GM04504 (cell line): ENCODE measurements at regions not wholly inside any gene's neighbourhood (a gene's known extent, or its start where the extent isn't known, plus 50 kb on each side); places are given as distances from the start of the nearest gene placed in this dataset.

Experiments
- DNase-seq: peaks from one replicate; pipeline ENCODE4 v3.0.0-alpha.2; 2012; ENCODE audit warnings: low read depth

DNA sequence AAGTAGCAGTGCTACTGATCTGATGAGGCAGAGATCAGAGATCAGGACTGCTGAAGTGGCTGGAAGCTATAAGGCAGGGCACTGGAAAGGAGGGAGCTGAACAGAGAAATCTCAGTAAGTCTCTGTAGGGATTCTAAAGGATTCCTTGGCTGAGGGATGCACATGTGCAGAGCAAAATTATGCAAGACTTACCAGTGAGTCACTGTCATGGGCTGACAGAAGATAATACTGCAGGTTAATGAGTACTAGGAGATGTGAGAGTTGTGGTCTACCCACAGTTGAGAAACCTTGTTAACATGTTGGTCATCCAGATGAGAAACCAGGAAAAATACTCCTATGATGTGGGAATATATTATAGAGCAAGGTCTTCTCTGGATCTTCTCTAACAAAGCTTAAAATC is 378.1 kb downstream of the HAPSTR1 start:
- no peak for DNase-seq

DNA sequence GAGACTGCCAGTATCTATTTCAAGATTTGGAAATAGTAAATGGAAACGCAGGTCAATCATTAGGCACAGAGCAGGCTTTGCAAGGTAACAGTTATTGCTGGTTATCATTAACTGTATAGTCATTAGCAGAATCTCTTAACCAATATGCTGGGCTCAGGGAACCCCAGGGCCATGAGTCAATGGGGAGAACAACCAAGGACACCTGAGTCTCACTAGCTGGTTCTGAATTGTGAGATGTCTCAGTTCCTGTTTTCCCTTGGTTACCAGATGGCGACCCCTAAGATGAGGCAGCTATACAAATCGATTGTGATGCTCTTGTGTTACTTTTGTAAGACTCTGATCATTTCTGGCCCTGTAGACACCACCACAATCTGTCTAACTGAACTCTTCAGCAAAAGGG is 385.3 kb downstream of the HAPSTR1 start:
- DNase-seq, result no peak

DNA sequence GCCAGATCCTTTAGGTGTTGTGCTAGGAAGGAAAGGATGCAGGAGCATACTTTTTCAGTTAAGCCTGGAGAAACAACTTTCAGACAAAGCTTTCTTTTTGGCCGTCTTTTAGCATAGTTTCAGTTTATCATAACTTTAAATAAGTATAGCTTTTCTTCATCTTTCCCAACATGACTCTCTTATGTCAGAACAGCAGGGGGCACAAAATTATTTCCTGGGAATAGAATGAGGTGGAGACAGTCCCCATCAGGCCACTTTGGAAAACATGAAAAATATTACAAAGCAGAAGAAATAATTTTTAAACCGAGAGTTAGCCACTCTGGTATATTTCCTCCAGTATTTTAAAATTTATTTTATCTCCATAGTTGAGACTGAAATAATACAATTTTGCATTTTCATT is 387.6 kb downstream of the HAPSTR1 start:
- DNase-seq, result no peak

DNA sequence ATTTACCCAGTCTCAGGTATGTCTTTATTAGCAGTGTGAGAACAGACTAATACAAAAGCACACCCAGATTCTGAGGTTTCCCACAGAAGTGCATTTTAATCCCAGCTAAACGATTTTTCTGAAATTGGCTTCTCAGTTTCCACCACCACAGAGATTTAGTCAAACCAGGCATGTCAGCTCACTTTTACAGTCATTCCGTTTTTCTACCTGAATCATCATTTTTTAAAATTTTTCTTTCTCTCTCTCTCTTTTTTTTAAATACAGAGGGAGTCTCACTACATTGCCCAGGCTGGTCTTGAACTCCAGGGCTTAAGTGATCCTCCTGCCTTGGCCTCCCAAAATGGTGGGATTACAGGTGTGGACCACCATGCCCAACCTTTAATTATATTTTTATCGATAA is 389.1 kb downstream of the HAPSTR1 start:
- DNase-seq, result no peak

DNA sequence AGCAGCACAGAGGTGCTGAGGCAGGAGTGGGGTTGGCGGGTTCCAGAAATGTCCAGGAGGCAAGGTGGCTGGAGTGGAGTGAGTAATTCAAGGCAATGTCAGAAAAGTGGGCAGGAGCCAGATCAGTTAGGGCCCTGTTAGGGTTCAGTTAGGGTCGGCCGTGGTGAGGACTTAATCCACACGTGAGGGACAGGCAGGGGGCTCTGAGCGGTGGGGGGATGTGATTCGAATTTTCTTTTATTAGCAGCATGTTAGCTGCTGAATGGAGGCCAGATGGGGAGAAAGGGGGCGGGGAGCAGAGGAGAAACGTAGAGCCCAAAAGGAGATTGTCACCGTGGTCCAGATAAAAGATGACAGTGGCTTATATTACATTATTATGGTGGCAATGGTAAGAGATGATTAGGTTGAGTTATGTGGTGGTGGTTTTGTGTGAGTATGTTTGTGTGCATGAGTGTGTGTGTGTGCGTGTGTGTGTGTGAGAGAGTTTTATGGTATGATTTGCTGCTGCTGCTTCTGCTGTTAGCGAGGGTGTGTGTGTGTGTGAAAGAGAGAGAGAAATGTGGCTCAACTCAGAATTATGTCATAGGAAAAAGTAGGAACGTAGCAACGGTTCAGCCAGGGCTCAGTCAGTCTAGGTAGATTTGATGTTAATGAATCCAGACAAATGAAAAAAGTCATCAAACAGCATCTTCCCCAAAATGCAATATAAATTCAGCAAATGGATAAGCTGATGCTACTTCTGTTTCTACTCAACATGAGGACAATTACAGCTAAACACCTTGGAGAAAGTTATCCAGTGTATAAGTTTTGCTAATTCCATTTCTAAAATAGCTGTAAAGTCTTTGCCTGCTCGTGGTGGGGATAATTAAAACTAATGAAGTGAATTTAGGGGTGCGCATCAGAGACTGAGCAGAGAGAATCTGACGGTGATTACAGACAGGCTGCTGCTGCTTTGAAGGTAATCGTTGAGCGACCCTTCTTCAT is 390.6 kb downstream of the HAPSTR1 start:
- DNase-seq, result no peak

DNA sequence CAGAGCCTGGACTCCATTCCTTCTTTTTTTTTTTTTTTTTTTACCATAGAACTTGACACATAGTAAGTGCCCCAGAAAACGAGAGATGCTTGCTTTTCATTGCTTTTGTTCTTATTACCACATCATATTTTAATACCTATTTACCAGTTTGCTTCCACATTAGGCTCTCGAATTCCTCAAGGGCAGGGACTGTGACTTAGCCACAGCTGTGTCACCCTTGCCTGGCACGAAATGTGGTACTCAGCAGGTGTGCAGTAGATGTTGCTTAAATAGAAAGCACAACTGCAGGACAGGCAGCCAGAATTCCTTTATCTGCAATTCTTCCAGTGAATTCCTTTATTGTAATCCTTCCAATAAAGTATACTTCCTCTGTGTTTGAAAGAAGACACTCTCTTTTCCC is 393.0 kb downstream of the HAPSTR1 start:
- DNase-seq, result no peak

DNA sequence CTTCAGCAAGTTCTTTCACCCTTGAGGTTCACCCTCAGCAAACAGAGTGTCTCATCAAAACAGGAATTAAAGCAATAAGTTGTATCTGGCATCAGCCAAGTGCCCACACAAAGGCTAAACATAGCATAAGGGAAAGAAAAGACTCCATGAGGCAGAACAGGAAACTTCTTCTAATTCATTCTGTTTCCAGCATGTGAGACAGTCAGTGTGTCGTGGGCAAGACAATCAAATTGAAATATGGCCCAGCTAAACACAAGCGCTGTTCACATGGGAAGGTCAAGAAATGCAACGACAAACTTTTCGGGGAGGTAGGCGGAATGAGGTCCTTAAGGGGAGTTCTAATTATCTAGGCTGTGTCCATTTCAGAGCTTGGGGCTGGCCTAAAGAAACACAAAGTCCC is 393.4 kb downstream of the HAPSTR1 start:
- no peak for DNase-seq

DNA sequence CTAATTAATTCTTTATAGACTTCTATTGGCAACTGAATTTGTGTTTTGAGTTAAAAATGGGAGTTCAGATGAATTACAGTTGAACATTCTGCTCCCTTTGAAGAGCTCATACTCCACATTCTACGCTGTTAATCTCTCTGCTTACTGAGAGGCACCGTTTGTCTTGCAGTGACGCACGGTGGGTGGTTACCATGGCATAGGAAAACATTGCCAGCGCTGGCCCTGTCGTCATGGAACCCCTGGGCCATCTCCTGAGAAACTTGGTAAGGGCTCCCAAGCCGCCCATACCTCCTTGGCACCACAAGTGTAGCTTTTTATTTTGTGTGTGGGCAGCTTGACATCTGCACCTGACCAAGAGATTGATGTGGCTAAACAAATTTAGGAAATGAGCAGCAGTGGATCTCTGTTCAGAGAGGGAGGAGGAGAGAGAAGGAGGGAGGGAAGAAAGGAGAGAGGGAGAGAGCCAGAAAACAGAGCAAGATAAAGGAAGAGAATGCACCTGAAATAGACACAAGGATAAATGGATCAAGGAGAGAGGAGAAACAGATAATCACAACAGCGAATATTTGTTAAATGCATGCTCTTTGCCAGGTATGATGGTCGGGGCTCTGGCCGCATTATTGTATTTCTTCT is 398.5 kb downstream of the HAPSTR1 start:
- DNase-seq, result no peak

DNA sequence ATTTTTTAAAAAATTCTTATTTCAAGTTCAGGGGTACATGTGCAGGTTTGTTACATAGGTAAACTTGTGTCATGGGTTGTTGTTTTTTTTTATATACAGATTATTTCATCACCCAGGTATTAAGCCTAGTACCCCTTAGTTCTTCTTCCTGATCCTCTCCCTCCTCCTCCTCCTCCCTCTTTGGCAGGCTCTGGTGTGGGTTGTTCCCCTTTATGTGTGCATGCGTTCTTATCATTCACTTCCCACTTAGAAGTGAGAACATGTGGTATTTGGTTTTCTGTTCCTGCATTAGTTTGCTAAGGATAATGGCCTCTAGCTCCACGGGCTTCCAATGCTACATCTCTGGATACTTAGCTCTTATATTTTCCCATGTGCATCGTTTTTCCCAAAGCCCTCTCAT is 404.4 kb downstream of the HAPSTR1 start:
- no peak for DNase-seq

DNA sequence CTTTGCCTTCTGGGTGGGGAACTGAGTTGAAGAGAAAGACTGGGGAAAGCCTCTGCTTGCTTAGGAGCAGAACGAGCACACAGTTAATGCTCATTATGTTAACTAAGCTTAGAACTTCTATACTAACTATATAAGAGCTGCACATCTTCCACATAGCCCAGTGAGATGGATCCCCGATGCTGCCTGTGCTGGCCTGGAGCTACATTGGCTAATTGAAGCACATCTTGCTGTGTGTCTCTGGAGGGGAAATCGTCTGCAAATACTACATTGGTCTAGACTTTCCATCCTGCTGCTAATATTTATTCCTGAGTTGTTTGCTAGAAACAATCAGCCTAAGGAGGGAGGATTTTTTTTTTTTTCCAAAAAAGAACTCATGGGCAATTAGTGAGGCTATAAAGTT is 406.3 kb downstream of the HAPSTR1 start:
- DNase-seq, result no peak

DNA sequence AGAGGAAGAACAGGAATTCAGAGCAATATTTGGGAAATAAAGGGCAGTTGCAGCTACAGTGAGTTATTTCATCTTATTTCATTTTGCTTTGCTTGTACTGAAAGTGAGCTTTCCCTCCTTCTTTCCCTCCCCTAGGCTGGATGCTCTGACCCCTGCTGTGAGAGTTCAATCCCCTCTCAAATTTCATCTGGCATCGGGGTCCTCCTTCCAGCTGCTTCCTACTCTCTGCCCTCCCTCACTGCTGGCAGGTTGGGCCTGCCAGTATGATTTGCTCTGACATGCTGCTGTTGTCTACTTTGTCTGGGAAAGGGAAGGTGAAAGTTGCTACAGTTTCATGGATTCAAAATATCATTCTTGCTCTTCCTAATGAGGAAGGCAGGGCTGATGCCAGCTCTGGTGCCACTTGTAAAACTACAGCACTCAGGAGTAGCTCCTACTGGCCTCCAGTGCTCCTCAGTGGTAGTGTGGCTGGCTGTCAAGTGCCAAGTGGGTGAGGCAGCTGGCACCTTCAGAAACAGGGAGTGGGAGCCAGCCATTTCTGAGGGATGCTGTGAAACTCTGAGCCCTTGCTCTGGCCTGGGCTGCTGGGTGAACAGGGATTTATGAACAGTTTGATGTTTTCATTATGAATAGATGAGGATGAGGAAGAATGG is 408.6 kb downstream of the HAPSTR1 start:
- DNase-seq, result no peak

DNA sequence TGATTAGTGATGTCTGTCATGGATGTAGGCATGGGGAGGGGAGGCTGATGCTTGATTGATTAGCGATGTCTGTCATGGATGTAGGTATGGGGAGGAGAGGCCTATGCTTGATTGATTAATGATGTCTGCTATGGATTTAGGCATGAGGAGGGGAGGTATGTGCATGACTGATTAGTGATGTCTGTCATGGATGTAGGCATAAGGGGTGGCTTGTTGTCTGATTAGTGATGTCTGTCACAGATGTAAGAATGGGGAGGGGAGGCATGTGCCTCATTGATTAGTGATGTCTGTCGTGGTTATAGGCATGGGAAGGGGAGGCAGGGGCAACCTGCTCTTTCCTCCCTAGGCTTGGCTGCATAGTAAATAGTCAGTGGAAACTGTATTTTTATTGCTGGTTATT is 409.4 kb downstream of the HAPSTR1 start:
- no peak for DNase-seq

DNA sequence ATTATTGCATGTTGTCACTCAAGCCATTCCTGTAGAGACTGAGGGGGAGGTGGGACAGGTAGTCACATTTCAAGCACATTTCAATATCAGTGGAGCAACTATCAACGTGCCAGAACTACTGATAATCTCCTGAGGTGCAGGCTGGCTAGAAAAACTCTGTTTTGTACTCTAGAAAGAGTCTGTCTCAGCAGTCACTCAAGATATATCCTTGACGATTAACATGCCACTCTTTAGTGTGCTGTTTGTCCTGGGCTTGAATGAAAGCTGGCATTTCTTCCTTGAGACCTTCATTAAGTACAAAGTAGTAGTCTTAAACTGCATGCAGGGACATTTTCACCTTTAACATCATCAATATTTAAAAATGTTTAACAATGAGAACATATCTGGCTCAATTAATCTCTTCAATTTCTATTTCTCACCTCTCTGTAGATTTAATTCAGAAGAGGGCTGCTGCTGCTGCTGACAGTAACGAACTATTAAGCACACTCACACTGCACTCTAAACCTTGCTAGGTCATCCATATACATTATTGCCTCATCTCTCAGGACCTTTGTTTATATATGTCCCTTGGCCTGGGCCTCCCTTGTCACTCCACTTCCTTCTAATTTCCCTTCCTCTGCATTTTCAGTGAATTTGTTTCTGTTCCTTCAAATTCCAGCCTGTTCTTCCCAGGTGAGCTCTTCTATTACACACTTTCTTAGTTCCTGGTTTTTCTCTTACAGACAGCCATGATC is 412.0 kb downstream of the HAPSTR1 start:
- DNase-seq, result no peak

DNA sequence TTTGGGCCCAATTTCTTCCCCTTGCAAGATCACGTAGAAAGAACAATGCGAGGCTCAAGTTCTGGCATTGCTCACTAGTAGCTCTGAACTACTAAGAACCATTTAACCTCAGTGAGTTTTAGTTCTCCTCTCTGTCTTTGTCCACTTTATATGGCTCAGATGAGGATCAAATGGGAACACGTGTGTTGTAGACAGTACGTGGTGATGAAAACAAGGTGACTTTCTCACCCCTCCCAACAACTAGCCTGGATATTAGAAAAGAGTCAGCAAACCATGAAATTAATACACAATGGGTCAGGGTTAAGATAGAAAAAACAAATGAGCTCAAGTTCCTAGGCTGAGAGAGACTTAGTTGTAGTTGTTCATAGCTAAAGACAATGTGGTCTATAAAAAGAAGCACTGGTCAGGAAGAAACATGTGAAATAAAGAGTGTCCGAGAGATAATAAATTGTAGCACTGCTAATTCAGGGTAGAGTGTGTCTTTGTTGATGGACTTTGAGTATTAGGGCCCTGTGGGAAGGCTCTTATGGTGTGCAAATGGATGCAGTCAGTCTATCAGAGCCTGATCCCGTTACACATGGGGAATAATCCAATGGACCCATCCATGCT is 417.0 kb downstream of the HAPSTR1 start:
- DNase-seq, result no peak

DNA sequence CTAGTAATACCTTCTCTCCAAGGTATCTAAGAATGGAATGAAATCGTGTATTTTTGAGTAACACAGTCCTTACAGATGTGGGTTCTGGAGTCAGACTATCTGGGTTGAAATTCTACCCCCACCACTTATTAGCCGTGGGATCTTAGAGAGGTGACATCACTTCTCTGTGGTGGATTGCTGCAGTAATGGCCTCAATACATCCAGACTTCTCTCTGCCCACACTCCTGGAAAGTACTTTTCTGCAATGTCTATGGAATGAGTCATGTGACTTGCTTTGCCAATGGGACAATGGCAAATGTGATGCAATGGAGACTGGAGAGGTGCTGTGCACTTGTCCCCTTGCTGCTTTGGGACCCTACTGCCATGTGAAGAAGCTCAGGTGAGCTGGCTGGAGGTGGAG is 418.2 kb downstream of the HAPSTR1 start:
- DNase-seq, result no peak

DNA sequence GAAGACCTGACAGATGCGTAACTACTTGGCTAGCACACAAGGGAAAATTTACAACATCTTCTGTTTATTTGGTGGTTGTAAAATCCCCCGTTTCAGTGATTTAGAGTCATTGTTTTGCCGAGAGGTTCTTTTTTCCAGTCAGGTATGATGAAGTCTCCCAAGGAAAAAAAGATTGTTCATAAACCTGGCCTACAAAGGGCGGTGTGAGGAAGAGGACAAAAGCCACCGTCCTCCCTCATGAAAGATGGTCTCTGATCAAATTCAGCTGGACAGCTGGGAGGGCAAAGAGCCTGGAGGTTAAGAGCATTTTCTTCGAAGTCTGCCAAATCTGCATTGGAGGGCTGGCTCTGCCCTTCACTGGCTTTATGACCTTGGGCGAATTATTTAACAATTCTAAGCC is 419.9 kb downstream of the HAPSTR1 start:
- no peak for DNase-seq

DNA sequence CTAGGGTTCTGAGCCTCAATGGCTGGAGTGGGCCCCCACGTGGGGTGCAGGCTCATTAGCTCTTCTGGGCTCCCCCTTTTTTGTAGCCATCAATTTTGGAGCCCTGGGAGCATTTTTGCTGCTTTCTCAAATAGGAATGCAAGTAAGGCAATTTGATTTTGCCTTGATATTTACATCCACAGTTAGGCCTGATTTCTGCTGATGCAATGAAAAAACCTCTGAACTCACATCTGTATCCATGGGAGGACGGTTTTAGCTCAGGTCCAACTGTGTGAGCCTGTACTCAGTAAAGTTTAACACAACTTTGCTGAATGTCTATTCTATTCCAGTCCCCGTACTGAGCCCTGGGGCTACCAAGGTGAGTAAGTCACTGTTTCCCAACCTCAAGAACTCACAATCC is 425.0 kb downstream of the HAPSTR1 start:
- no peak for DNase-seq

DNA sequence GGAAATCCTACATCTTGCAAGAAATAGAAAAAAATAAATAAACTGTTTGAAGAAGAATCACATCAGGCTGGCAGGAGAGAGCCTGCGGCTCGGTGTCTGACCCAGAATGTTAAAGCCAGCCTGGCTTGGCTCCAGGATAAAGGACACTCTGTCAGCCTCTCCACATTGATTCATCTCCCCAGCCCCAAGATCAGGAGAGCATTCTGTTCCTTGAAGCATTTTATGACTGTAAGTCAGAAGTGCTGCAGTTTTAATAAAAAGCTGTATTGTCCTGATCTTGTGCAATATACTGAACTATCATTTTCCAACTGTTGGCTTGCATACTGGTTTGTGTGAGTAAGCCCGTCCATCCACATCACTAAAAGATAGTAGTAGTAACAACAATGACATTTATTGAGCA is 426.6 kb downstream of the HAPSTR1 start:
- no peak for DNase-seq

DNA sequence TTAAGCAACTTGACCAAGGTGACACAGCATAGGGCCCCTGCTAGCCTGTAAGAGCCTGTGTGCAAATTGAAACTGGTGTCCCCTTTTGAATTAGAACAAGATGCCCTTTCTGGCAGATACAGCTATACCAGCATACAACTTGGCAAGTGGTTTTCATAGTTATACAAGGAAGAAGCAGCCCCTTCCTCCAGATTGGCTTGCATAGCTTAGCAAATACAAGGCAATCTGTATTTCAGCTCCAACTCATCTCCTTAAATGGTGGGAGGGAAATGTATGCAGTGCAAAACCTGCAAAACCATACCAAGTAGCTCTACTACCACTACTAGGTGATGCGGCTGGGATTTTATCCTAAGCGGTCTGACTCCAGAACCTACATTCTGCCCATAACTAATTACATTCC is 427.1 kb downstream of the HAPSTR1 start:
- no peak for DNase-seq

DNA sequence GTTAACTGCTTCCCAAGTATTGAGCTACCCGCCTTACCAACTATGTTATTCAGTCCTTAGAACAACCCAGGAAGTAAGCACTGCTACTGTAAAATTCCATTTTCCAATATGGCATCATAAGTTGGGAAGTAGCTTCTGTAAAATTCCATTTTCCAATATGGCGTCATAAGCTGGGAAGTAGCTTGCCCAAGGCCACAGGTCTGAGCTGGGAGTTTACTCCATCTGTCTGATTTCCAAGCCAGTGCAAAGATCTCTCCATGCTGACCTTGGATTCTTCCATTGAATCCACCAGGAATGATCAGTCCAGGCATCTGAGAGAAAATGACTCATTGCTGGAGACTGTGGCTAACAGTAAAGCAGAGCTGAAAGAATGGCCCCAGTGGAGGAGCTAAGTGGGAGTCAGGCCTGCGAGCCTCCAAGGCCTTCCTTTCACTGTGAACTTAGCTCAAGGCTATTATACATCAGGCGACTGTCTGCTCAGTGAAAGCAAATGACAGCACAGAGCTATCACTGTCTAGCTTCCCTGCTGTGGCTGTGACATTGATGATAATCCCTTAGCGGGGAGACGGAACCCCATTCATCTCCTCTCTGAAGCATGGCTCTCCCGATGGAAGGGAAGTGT is 430.4 kb downstream of the HAPSTR1 start:
- DNase-seq, result no peak

DNA sequence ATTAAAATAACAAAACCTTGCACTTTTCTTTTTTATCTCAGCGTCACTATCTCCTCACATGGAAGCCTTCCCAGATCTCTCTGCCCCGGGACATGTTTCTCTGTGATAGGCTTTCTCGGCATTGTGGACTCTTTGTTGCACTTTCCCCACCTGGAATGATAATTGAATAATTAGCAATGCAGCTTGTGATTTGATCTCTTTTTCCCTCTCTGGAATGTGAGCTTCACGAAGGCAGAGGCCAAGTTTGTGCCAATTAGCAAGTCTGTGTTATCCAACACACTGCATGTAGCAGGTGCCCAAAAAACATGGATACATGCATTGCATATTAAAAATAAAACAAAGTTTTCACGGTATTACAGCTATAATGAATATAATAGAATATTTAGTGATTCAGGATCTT is 431.2 kb downstream of the HAPSTR1 start:
- no peak for DNase-seq

DNA sequence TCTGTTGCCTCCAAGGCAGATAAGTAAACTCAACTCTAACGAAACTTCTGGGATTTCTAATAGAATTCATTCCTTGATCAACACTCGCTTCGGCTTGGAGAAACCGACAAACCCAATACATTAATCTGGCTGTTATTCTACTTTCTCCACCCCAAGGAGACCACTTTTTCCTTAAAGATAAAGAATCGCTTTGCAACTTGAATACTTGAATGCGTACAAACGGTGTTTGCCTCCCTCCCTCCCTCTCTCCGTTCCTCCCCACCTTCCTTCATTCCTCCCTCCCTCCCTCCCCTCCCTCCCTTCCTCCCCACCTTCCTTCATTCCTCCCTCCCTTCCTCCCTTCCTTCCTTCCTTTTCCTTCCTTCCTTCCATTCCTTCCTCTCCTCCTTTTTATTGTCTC is 432.6 kb downstream of the HAPSTR1 start:
- no peak for DNase-seq
